Astrocyte (in vitro differentiated cells and primary cell): ENCODE measurements at regions not wholly inside any gene's neighbourhood (a gene's known extent, or its start where the extent isn't known, plus 50 kb on each side); places are given as distances from the start of the nearest gene placed in this dataset.

Source experiments
- CTCF ChIP-seq: IDR thresholded peaks from 2 replicates; pipeline ENCODE4 v1.5.1; 2011; ENCODE audit warnings: low read depth, mild to moderate bottlenecking, inconsistent platforms, low read length, moderate library complexity; ENCODE audit not compliant: insufficient read depth
- EZH2 ChIP-seq: IDR thresholded peaks from 2 replicates; pipeline ENCODE4 v1.6.1; 2012; ENCODE audit warnings: mild to moderate bottlenecking, low read length, inconsistent platforms; ENCODE audit not compliant: insufficient read depth

- no peak for TF ChIP-seq CTCF
- TF ChIP-seq EZH2: no peak
These were observed 114.0 kb upstream of the PLET1 start for GRCh38 chr11:112374486-112375140.
